ENCODE measurements at regions not wholly inside any gene's neighbourhood (a gene's known extent, or its start where the extent isn't known, plus 50 kb on each side); places are given as distances from the start of the nearest gene placed in this dataset.
"Not testable (repeated sequence)": the region's sequence is repeated elsewhere in the genome, so short reads cannot be mapped to it uniquely, and the experiment has no call there.

DNA sequence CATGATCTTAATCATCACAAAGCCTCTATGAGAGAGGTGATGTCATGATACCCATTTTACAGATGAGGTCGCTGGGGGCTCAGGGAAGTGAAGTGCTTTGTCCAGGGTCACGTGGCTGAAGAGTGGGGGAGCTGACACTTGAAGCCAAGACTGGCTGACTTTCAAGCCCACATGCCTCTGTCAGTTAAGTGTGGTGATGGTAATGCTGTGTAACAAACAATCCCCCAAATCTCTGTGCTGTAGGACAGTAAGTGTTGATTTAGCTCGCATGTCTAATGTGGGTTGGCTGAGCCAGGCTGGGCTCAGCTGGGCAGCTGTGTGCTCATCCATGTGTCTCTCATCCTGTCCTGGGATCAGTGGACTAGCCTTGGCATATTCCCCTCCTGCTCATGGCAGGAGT is 87.1 kb upstream of the GRK3 start:
- Histone ChIP-seq H3K27me3 (no peaks in the 10 kb centered on the region), H3K27ac (no peak overlapping the region), H3K4me3 (no peak overlapping the region), H3K4me1 (peaks cover 9% of the 10 kb centered on the region), H3K36me3 (no peaks in the 10 kb centered on the region), H3K9me3 (no peaks in the 10 kb centered on the region)
- TF ChIP-seq CTCF (IDR thresholded peaks at IDR 0.05): no peak
- DNase-seq: no peak
- ATAC-seq: no peak
- intact Hi-C loops (cut with DNase I): no loop called here

DNA sequence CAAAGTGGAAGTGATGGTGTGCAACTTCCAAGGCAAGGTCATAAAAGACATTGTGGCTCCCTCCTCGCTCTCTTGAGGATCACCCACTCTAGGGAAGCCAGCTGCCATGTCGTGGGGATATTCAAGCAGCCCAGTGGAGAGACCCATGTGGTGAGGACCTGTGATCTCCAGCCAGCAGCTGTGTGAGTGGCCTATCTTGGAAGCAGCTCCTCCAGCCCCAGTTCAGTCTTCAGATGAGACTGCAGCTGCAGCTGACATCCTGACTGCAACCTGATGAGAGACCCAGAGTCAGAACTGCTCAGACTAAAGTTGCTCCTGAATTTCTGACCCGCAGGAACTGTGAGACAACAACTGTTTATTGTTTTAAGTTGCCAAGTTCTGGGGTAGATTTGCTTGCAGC is 86.4 kb upstream of the GRK3 start:
- ATAC-seq (no peak), DNase-seq (no peak)
- Histone ChIP-seq H3K4me3 (no peak overlapping the region), H3K4me1 (peaks cover 9% of the 10 kb centered on the region), H3K9me3 (no peaks in the 10 kb centered on the region), H3K27me3 (no peaks in the 10 kb centered on the region), H3K36me3 (no peaks in the 10 kb centered on the region), H3K27ac (no peak overlapping the region)
- intact Hi-C loops (cut with DNase I): no loop called here
- no peak for TF ChIP-seq CTCF (IDR thresholded peaks at IDR 0.05)

DNA sequence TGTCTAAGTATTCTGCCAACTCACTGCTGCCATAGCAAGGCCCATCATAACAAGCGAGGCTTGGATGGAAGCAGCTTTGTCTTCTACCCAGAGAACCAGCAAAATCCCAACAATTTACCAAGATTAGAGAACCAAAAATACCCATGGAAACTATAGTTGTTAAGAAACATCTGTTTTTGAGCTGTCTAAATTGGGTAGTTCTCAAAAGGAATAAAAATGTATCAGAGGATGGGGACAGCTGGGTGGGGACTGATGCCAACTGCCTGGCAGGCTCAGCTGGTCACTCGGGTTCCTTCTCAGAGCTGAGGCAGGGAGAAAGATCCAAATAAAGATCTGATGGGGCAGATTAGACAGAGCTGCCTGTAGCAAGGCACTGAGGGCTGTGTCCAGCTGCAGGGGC is 85.9 kb upstream of the GRK3 start:
- DNase-seq: no peak
- Histone ChIP-seq H3K4me3 (no peak overlapping the region), H3K4me1 (peaks cover 9% of the 10 kb centered on the region), H3K36me3 (no peaks in the 10 kb centered on the region), H3K9me3 (no peaks in the 10 kb centered on the region), H3K27me3 (no peaks in the 10 kb centered on the region), H3K27ac (no peak overlapping the region)
- no peak for TF ChIP-seq CTCF (IDR thresholded peaks at IDR 0.05)
- intact Hi-C loops (cut with DNase I): no loop called here
- ATAC-seq: no peak

GRCh38 chr22:25480868-25481267 is 83.6 kb upstream of the GRK3 start:
- H3K4me1 ChIP-seq; ATAC-seq; H3K36me3 ChIP-seq; H3K9me3 ChIP-seq; DNase-seq; H3K27me3 ChIP-seq; intact Hi-C loops (cut with DNase I); H3K4me3 ChIP-seq; H3K27ac ChIP-seq: not testable (repeated sequence)

- Histone ChIP-seq H3K27ac (no peak overlapping the region), H3K36me3 (no peaks in the 10 kb centered on the region), H3K27me3 (no peaks in the 10 kb centered on the region), H3K4me1 (no peaks in the 10 kb centered on the region), H3K9me3 (no peaks in the 10 kb centered on the region), H3K4me3 (no peak overlapping the region)
- no peak for DNase-seq
- intact Hi-C loops (cut with DNase I): no loop called here
- no peak for TF ChIP-seq CTCF (IDR thresholded peaks at IDR 0.05)
- no peak for ATAC-seq
Measured at GRCh38 chr22:25482091-25482760, 82.2 kb upstream of the GRK3 start.

GRCh38 chr22:25482868-25483639 is 81.4 kb upstream of the GRK3 start:
- Histone ChIP-seq H3K4me3 (no peak overlapping the region), H3K27ac (no peak overlapping the region), H3K9me3 (no peaks in the 10 kb centered on the region), H3K36me3 (no peaks in the 10 kb centered on the region), H3K4me1 (no peaks in the 10 kb centered on the region), H3K27me3 (no peaks in the 10 kb centered on the region)
- ATAC-seq (no peak), DNase-seq (no peak)
- no peak for TF ChIP-seq CTCF (IDR thresholded peaks at IDR 0.05)
- intact Hi-C loops (cut with DNase I): no loop called here
